WI38 (cell line): ENCODE measurements at regions not wholly inside any gene's neighbourhood (a gene's known extent, or its start where the extent isn't known, plus 50 kb on each side); places are given as distances from the start of the nearest gene placed in this dataset.
"Not testable (repeated sequence)": the region's sequence is repeated elsewhere in the genome, so short reads cannot be mapped to it uniquely, and the experiment has no call there.

ENCODE experiments used
- H3K4me3 ChIP-seq: 2 replicates; pipeline ENCODE4 v1.5.1; 2011; ENCODE audit warnings: low read depth, mild to moderate bottlenecking, control low read depth, low read length
- TF ChIP-seq, protein P1 (sequence below): IDR thresholded peaks from 2 replicates; pipeline ENCODE4 v1.5.1; 2012; ENCODE audit warnings: low read depth, mild to moderate bottlenecking, control low read depth, low read length

DNA sequence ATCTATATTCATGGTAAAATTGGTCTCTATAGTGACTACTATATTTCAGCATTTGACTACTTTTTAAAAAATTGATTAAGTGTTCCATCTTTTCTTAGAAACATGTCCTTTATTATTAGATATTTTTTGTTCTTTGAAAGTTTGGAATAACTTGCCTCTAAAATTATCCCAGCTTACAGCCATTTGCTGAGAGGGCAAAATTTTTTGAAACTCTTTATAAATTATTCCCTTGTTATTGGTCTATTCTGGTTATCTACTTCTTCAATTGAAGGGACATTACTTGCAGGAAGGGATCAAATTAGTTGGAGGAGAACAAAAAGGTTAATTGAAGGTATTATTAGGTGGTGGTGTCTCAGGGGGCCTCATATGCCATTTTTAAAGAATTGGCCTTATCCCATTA lies 184.1 kb downstream of the TTC6 start:
- no peak overlapping the region for H3K4me3 ChIP-seq
- TF ChIP-seq, protein P1, sequence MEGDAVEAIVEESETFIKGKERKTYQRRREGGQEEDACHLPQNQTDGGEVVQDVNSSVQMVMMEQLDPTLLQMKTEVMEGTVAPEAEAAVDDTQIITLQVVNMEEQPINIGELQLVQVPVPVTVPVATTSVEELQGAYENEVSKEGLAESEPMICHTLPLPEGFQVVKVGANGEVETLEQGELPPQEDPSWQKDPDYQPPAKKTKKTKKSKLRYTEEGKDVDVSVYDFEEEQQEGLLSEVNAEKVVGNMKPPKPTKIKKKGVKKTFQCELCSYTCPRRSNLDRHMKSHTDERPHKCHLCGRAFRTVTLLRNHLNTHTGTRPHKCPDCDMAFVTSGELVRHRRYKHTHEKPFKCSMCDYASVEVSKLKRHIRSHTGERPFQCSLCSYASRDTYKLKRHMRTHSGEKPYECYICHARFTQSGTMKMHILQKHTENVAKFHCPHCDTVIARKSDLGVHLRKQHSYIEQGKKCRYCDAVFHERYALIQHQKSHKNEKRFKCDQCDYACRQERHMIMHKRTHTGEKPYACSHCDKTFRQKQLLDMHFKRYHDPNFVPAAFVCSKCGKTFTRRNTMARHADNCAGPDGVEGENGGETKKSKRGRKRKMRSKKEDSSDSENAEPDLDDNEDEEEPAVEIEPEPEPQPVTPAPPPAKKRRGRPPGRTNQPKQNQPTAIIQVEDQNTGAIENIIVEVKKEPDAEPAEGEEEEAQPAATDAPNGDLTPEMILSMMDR = no peak

DNA sequence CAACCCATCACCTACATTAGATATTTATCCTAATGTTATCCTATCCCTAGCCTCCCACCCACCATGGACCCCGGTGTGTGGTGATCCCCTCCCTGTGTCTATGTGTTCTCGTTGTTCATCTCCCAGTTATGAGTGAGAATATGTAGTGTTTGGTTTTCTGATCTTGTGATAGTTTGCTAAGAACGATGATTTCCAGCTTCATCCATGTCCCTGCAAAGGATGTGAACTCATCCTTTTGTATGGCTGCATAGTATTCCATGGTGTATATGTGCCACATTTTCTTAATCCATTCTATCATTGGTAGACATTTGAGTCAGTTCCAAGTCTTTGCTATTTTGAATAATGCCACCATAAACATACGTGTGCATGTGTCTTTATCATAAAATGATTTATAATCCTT lies 185.3 kb downstream of the TTC6 start:
- not testable (repeated sequence) for H3K4me3 ChIP-seq

- not testable (repeated sequence) for H3K4me3 ChIP-seq
Measured at GRCh38 chr14:37784203-37784826, 188.9 kb downstream of the TTC6 start.

- H3K4me3 ChIP-seq = not testable (repeated sequence)
Measured at GRCh38 chr14:37784827-37785223, 189.4 kb downstream of the TTC6 start.

DNA sequence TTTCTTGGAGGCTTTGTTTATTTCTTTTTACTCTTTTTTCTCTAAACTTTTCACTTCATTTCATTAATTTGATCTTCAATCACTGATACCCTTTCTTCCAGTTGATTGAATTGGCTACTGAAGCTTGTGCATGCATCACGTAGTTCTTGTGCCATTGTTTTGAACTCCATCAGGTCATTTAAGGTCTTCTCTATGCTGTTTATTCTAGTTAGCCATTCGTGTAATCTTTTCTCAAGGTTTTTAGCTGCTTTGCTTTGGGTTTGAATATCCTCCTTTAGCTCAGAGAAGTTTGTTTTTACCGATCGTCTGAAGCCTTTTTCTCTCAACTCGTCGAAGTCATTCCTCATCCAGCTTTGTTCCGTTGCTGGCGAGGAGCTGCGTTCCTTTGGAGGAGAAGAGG lies 189.9 kb downstream of the TTC6 start:
- H3K4me3 ChIP-seq = not testable (repeated sequence)

- H3K4me3 ChIP-seq = not testable (repeated sequence)
Measured at GRCh38 chr14:37786114-37786625, 190.7 kb downstream of the TTC6 start.

DNA sequence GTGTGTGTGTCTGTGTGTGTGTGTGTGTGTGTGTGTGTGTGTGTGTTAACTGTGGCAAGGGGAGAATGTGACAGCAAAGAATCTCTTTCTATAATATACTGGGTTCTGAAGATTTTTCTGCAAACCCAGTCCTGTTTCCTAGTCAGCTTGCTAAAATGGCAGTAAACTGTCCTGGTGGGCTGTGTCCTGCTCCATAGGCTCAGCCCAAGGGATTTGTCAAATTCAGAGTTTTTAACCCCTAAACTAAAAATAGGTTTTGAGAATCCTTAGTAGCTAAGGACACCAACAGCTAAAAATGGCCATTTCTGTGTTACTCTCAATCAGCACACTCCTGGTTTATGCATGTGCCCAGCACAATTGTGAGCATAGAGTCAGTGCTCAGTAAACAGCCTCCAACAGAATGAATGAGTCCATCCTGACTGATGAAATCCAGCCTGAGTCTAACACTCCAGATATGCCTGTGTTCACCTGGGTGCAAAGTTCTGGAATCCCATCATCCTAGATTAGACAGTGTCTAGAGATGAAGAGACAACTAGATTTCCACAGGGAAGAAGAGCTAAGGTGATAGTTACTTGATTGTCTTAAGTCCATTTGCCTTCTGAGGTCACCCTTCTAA lies 192.6 kb downstream of the TTC6 start:
- TF ChIP-seq, protein P1 = no peak
- no peak overlapping the region for H3K4me3 ChIP-seq

DNA sequence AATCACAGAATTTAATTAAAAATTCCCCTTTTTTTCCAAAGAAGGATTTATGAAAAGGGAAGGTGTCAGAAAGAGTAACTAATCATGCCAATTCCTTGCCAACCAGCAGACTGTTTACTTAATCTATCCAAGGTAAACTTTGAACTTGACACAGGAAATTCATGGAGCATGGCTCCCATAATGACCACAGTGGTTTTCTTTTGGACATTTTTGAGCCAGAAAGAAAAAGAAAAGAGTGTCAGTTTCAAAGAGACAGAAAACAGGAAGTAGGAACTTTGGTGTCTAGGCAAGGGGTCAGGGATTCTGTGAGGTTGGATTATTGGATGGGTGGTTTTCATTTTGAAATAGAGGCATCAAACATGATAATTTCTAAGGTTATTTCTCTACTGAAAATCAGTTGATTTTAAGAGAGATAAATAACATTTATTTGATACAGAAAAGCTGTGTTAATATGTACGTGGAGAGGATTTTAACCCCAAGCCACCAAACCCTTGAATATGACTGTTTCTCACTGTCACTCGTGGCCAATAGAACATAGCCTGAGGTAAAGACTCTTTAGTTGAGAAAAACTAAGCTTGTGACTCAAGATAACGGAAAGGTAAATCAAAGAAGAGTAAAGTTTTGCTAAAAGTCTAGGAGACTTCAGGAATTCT lies 196.1 kb downstream of the TTC6 start:
- TF ChIP-seq, protein P1 = no peak
- no peak overlapping the region for H3K4me3 ChIP-seq

DNA sequence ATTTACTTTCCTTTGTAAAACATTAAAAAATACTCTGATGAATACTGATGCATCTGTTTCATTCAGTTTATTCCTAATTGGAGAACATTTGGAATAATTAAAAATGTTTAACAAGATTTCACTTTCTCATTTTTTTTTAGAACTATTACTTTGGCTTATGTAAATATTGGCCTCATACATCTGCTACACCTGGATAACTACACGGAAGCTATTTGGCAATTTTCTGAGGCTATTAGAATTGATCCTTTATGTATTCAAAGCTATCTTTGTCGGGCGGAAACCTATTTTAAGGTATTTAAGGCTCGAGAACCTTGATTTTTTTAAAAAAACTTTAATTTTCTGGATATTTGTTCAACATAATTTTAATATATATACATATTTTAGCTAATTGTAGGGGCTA lies 196.7 kb downstream of the TTC6 start:
- TF ChIP-seq, protein P1 = no peak
- no peak overlapping the region for H3K4me3 ChIP-seq
